Small intestine (tissue), 7 donors: ENCODE measurements at regions not wholly inside any gene's neighbourhood (a gene's known extent, or its start where the extent isn't known, plus 50 kb on each side); places are given as distances from the start of the nearest gene placed in this dataset.
"Not testable (repeated sequence)": the region's sequence is repeated elsewhere in the genome, so short reads cannot be mapped to it uniquely, and the experiment has no call there.

Experiments
- DNase-seq, 2 donors: peaks; one replicate each; pipeline versions ENCODE4 v3.0.0 to v3.0.0-alpha.2; 2013
- FAIRE-seq: peaks from 2 replicates; lab custom pipeline; 2012; peaks lifted over from hg19 to GRCh38; lab: Jason Lieb, UNC
- H3K27ac ChIP-seq, 3 donors: one replicate each; pipeline ENCODE4 v1.5.1; 2013; ENCODE audit warnings: low read length in 2 of 3, mild to moderate bottlenecking in 2 of 3, control low read depth in 1 of 3, inconsistent platforms in 1 of 3, low read depth in 1 of 3, moderate library complexity in 1 of 3
- H3K27me3 ChIP-seq, 3 donors: one replicate each; pipeline ENCODE4 v1.6.1; 2013; ENCODE audit warnings: low read length in 3 of 3, inconsistent platforms in 1 of 3; ENCODE audit not compliant: control insufficient read depth in 3 of 3, insufficient read depth in 3 of 3
- H3K36me3 ChIP-seq, 3 donors: one replicate each; pipeline ENCODE4 v1.6.1; 2013; ENCODE audit warnings: low read length in 3 of 3, inconsistent platforms in 1 of 3, low read depth in 1 of 3, mild to moderate bottlenecking in 1 of 3, moderate library complexity in 1 of 3; ENCODE audit not compliant: control insufficient read depth in 3 of 3, insufficient read depth in 2 of 3
- H3K4me1 ChIP-seq, 3 donors: one replicate each; pipeline ENCODE4 v1.6.1; 2013; ENCODE audit warnings: low read length in 2 of 3, inconsistent platforms in 1 of 3, low read depth in 1 of 3, mild to moderate bottlenecking in 1 of 3, moderate library complexity in 1 of 3; ENCODE audit not compliant: control insufficient read depth in 3 of 3, insufficient read depth in 2 of 3
- H3K4me3 ChIP-seq, 3 donors: one replicate each; pipeline ENCODE4 v1.5.1; 2013; ENCODE audit warnings: low read length in 3 of 3, control low read depth in 1 of 3, inconsistent platforms in 1 of 3, low read depth in 1 of 3, mild to moderate bottlenecking in 1 of 3, moderate library complexity in 1 of 3
- H3K9me3 ChIP-seq, 2 donors: one replicate each; pipeline ENCODE4 v1.6.1; 2013; ENCODE audit warnings: low read depth in 1 of 2, low read length in 1 of 2; ENCODE audit not compliant: control insufficient read depth in 2 of 2, insufficient read depth in 1 of 2
- WGBS, 3 donors: extraction: QIAGEN DNeasy Blood & Tissue Kit; methylation state at CpG; one replicate each; pipeline ENCODE4 v1.1.7; 2013; 5-methylcytosine and 5-hydroxymethylcytosine counted together
- donor health status: healthy with polysubstance abuse.
- donor health status: control.
- donor health status: control.
- donor health status: Bipolar disorder and iron deficiency.
- donor health status: healthy.

- Histone ChIP-seq H3K27me3 (no peaks in the 10 kb centered on the region), H3K4me1 (no peaks in the 10 kb centered on the region), H3K36me3 (no peaks in the 10 kb centered on the region), H3K27ac (no peak overlapping the region), H3K4me3 (no peak overlapping the region), H3K9me3 (no peaks in the 10 kb centered on the region)
- no peak for DNase-seq
- 54 to 64% (median 62%) methylated on average over 5 of the region's 5 CpGs for WGBS, 3 donors
- no peak for FAIRE-seq
These were observed 1116.0 kb downstream of the TBC1D22A start for GRCh38 chr22:47878460-47878859.

GRCh38 chr22:47872761-47873535 lies 1110.5 kb downstream of the TBC1D22A start:
- WGBS, 3 donors: 85 to 89% (median 88%) methylated on average over 19 of the region's 19 CpGs
- FAIRE-seq: no peak

GRCh38 chr22:47865626-47866025 lies 1103.2 kb downstream of the TBC1D22A start:
- H3K4me3 ChIP-seq: no peak overlapping the region
- DNase-seq: no peak
- peaks cover 0 to 2% of the 10 kb centered on the region in 2 donors for H3K9me3 ChIP-seq
- 75 to 87% (median 78%) methylated on average over 3 of the region's 3 CpGs for WGBS, 3 donors
- H3K4me1 ChIP-seq: no peaks in the 10 kb centered on the region
- H3K36me3 ChIP-seq: no peaks in the 10 kb centered on the region
- no peak overlapping the region for H3K27ac ChIP-seq
- FAIRE-seq: no peak
- peaks cover 0 to 3% (median 0%) of the 10 kb centered on the region in 3 donors for H3K27me3 ChIP-seq

More at GRCh38 chr22:47872761-47873535, 1110.5 kb downstream of the TBC1D22A start:
- Histone ChIP-seq H3K27me3 (peaks cover 0 to 2% (median 0%) of the 10 kb centered on the region in 3 donors), H3K4me3 (no peak overlapping the region), H3K4me1 (no peaks in the 10 kb centered on the region), H3K9me3 (no peaks in the 10 kb centered on the region), H3K36me3 (no peaks in the 10 kb centered on the region), H3K27ac (no peak overlapping the region)
- DNase-seq: no peak

GRCh38 chr22:47862394-47862793 lies 1099.9 kb downstream of the TBC1D22A start:
- no peak overlapping the region for H3K27ac ChIP-seq
- no peak for DNase-seq
- H3K27me3 ChIP-seq: peaks cover 0 to 3% (median 0%) of the 10 kb centered on the region in 3 donors
- no peak overlapping the region for H3K4me3 ChIP-seq
- no peaks in the 10 kb centered on the region for H3K4me1 ChIP-seq
- peaks cover 0 to 2% of the 10 kb centered on the region in 2 donors for H3K9me3 ChIP-seq
- 80 to 83% (median 83%) methylated on average over 4 of the region's 4 CpGs for WGBS, 3 donors
- FAIRE-seq: no peak
- no peaks in the 10 kb centered on the region for H3K36me3 ChIP-seq

GRCh38 chr22:47860907-47861306 lies 1098.5 kb downstream of the TBC1D22A start:
- 82 to 83% (median 82%) methylated on average over 9 of the region's 9 CpGs for WGBS, 3 donors
- not testable (repeated sequence) for H3K4me3 ChIP-seq, H3K27me3 ChIP-seq

GRCh38 chr22:47859881-47860525 lies 1097.6 kb downstream of the TBC1D22A start:
- DNase-seq (no peak), FAIRE-seq (no peak)
- H3K27me3 ChIP-seq: peaks cover 0 to 3% (median 0%) of the 10 kb centered on the region in 3 donors
- no peaks in the 10 kb centered on the region for H3K4me1 ChIP-seq
- WGBS, 3 donors: 74 to 84% (median 82%) methylated on average over 7 of the region's 7 CpGs
- H3K36me3 ChIP-seq: no peaks in the 10 kb centered on the region
- no peak overlapping the region for H3K4me3 ChIP-seq
- H3K27ac ChIP-seq: no peak overlapping the region
- H3K9me3 ChIP-seq: no peaks in the 10 kb centered on the region

More at GRCh38 chr22:47860907-47861306, 1098.5 kb downstream of the TBC1D22A start:
- not testable (repeated sequence) for DNase-seq, H3K9me3 ChIP-seq, H3K4me1 ChIP-seq, FAIRE-seq, H3K36me3 ChIP-seq, H3K27ac ChIP-seq

- FAIRE-seq (no peak), DNase-seq (no peak)
- H3K4me1 ChIP-seq: no peaks in the 10 kb centered on the region
- no peak overlapping the region for H3K4me3 ChIP-seq
- peaks cover 0 to 3% (median 0%) of the 10 kb centered on the region in 3 donors for H3K27me3 ChIP-seq
- H3K27ac ChIP-seq: no peak overlapping the region
- no peaks in the 10 kb centered on the region for H3K36me3 ChIP-seq
- H3K9me3 ChIP-seq: no peaks in the 10 kb centered on the region
These were observed 1096.4 kb downstream of the TBC1D22A start for GRCh38 chr22:47858773-47859306.

GRCh38 chr22:47854680-47855079 lies 1092.2 kb downstream of the TBC1D22A start:
- no peak overlapping the region for H3K27ac ChIP-seq
- no peaks in the 10 kb centered on the region for H3K9me3 ChIP-seq
- H3K4me1 ChIP-seq: no peaks in the 10 kb centered on the region
- no peaks in the 10 kb centered on the region for H3K27me3 ChIP-seq
- DNase-seq (no peak), FAIRE-seq (no peak)
- no peak overlapping the region for H3K4me3 ChIP-seq
- no peaks in the 10 kb centered on the region for H3K36me3 ChIP-seq
- 72 to 80% (median 80%) methylated on average over 4 of the region's 4 CpGs for WGBS, 3 donors
